ENCODE measurements at regions not wholly inside any gene's neighbourhood (a gene's known extent, or its start where the extent isn't known, plus 50 kb on each side); places are given as distances from the start of the nearest gene placed in this dataset.
"Not testable (repeated sequence)": the region's sequence is repeated elsewhere in the genome, so short reads cannot be mapped to it uniquely, and the experiment has no call there.

- in situ Hi-C loops (cut with HindIII; ENCODE audit: low pct_ligation_motif_present, low pct_unique_long_range_greater_than_20kb, low sequenced_read_pairs): no loop called here
- DNase-seq: no peak
Measured at GRCh38 chr5:136764601-136765000, 399.3 kb upstream of the TRPC7 start.

- DNase-seq: no peak
- in situ Hi-C loops (cut with HindIII; ENCODE audit: low pct_ligation_motif_present, low pct_unique_long_range_greater_than_20kb, low sequenced_read_pairs): no loop called here
Measured at GRCh38 chr5:136763548-136763947, 398.2 kb upstream of the TRPC7 start.

DNA sequence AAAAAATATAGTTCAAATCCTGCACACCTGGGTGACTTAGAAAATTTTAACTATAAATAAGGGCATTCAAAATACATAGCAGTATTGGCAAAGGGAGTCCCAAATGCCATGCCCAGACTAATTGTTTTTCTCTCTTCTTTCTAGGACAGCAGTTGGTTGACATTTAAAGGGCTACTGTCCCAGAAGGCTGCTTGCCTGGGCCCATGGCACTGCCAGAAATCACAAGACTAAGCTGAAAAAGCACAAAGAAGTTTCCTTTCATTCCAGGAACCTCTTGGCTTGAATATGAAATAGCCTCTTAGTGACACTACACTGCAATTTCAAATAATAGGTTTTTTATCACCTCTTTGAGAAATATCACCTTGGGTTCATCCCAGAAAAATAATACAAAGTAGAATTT, 388.9 kb upstream of the TRPC7 start:
- in situ Hi-C loops (cut with HindIII; ENCODE audit: low pct_ligation_motif_present, low pct_unique_long_range_greater_than_20kb, low sequenced_read_pairs): no loop called here
- no peak for DNase-seq

GRCh38 chr5:136750224-136750862, 385.0 kb upstream of the TRPC7 start:
- in situ Hi-C loops (cut with HindIII; ENCODE audit: low pct_ligation_motif_present, low pct_unique_long_range_greater_than_20kb, low sequenced_read_pairs): no loop called here
- no peak for DNase-seq

- no peak for DNase-seq
- in situ Hi-C loops (cut with HindIII; ENCODE audit: low pct_ligation_motif_present, low pct_unique_long_range_greater_than_20kb, low sequenced_read_pairs): no loop called here
Measured at GRCh38 chr5:136749016-136749415, 383.7 kb upstream of the TRPC7 start.

DNA sequence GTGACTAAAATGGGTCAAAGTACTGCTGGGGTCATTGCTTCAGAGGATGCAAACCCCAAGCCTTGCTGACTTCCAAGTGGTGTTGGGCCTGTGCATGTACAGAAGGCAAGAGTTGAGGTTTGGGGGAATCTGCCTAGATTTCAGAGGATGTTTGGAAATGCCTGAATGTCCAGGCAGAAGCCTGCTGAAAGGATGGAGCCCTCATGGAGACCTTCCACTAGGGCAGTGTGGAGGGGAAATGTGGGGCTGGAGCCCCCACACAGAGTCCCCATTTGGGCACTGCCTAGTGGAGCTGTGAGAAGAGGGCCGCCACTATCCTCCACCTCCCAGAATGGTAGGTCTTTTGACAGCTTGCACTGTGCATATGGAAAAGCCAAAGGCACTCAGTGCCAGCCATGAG, 377.7 kb upstream of the TRPC7 start:
- in situ Hi-C loops (cut with HindIII; ENCODE audit: low pct_ligation_motif_present, low pct_unique_long_range_greater_than_20kb, low sequenced_read_pairs): no loop called here
- no peak for DNase-seq

DNA sequence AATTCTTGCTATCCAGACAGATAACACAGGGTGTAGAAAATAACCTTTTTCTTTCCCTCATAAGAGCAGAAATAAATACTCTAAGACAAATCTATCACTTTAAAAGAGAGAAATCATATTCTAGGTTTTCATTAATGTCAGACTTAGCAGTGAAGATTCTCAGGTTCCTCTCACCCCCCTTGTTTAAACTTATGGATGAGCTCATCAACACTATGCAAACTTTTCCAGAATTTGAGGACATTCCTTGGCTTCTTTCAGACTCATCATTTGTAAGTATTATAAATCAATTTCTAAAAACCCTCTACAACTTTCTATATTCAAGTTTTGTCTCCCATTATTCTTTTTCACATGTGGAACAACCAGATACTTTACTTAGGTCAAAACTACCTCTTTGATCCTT, 374.9 kb upstream of the TRPC7 start:
- in situ Hi-C loops (cut with HindIII; ENCODE audit: low pct_ligation_motif_present, low pct_unique_long_range_greater_than_20kb, low sequenced_read_pairs): no loop called here
- DNase-seq: no peak

GRCh38 chr5:136739271-136739670, 373.9 kb upstream of the TRPC7 start:
- DNase-seq: not testable (repeated sequence)

GRCh38 chr5:136738829-136739228, 373.5 kb upstream of the TRPC7 start:
- in situ Hi-C loops (cut with HindIII; ENCODE audit: low pct_ligation_motif_present, low pct_unique_long_range_greater_than_20kb, low sequenced_read_pairs): no loop called here
- no peak for DNase-seq

More at GRCh38 chr5:136739271-136739670, 373.9 kb upstream of the TRPC7 start:
- in situ Hi-C loops (cut with HindIII; ENCODE audit: low pct_ligation_motif_present, low pct_unique_long_range_greater_than_20kb, low sequenced_read_pairs): not testable (repeated sequence)

DNA sequence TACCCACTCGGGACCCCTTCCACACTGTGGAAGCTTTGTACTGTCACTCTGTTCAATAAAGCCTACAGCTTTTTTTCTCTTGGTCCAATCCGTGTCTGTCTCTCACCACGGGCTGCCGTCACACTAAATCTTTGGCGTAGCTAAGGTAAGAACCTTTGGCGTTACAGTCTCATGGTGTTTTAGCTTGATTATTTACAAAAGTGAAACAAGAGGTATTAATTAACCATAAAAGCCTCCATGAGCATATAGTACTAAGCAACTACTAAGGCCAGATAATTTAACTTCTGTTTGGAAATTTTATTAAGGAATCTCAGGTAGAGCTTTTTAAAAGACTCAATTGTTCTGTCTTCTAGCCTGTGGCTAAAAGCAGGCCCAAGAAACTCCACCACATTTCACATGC, 370.7 kb upstream of the TRPC7 start:
- DNase-seq: no peak
- in situ Hi-C loops (cut with HindIII; ENCODE audit: low pct_ligation_motif_present, low pct_unique_long_range_greater_than_20kb, low sequenced_read_pairs): no loop called here

DNA sequence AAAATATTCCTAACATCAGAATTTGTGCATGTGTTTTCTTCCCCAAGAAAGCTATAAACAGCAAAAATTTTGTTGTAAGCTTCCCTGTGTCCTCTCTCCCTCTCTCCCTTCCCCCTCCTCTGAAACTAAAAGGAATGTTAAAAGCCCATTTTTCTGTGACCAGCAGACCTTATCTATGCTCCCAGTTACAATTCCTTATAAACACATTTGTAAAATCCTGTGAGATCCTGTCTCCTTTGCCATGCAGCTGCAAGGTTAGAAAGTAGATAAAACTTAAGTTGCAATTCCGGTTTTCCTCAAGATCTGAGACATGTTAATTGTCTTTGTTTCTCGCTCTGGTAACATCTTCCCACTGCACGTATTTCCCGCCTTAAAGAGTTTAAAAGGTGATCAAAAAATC, 370.3 kb upstream of the TRPC7 start:
- DNase-seq; in situ Hi-C loops (cut with HindIII; ENCODE audit: low pct_ligation_motif_present, low pct_unique_long_range_greater_than_20kb, low sequenced_read_pairs): not testable (repeated sequence)

GRCh38 chr5:136734628-136735027, 369.3 kb upstream of the TRPC7 start:
- no peak for DNase-seq
- in situ Hi-C loops (cut with HindIII; ENCODE audit: low pct_ligation_motif_present, low pct_unique_long_range_greater_than_20kb, low sequenced_read_pairs): no loop called here

DNA sequence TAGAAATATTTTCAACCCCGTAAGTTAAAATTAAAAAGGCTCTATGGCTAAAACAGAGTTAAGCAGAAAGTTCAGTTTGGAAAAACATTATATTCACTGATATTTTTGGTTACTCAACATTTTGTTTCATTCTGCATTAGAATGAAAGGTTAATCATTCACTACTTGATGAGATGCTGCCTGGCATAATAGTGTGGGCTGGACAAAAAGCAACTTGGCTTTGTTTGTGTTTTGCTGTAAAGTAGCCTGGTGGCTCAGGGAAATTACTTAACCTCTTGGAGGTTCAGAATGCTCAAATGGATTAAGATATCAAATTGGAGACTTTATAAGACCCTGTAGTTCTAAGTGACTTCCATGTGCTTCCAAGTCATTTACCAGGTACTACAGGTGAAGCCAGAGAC, 367.4 kb upstream of the TRPC7 start:
- in situ Hi-C loops (cut with HindIII; ENCODE audit: low pct_ligation_motif_present, low pct_unique_long_range_greater_than_20kb, low sequenced_read_pairs): no loop called here
- no peak for DNase-seq

GRCh38 chr5:136731241-136731900, 366.0 kb upstream of the TRPC7 start:
- in situ Hi-C loops (cut with HindIII; ENCODE audit: low pct_ligation_motif_present, low pct_unique_long_range_greater_than_20kb, low sequenced_read_pairs): no loop called here
- DNase-seq: no peak

DNA sequence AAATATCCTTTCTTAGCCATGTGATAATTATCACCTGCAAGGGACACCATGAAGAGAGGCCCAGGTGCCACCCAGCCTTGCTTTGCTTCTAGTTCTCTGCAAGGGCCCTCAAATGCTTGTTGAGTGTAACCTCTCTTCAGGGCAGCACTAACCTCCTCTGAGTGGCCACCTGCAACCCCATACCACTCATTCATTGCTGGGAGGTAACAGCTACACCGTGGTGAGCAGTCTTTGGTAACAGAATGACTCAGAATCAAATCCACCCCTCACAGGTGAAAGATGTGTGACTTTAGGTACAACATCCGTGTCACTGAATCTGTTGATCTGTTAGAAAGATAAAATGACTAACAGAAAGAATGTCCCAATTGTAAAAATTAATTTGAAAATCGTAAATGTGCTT, 365.1 kb upstream of the TRPC7 start:
- in situ Hi-C loops (cut with HindIII; ENCODE audit: low pct_ligation_motif_present, low pct_unique_long_range_greater_than_20kb, low sequenced_read_pairs): no loop called here
- no peak for DNase-seq

- in situ Hi-C loops (cut with HindIII; ENCODE audit: low pct_ligation_motif_present, low pct_unique_long_range_greater_than_20kb, low sequenced_read_pairs): no loop called here
- no peak for DNase-seq
Measured at GRCh38 chr5:136729901-136730355, 364.6 kb upstream of the TRPC7 start.

GRCh38 chr5:136726506-136726905, 361.2 kb upstream of the TRPC7 start:
- in situ Hi-C loops (cut with HindIII; ENCODE audit: low pct_ligation_motif_present, low pct_unique_long_range_greater_than_20kb, low sequenced_read_pairs): no loop called here
- no peak for DNase-seq

GRCh38 chr5:136724161-136724560, 358.8 kb upstream of the TRPC7 start:
- DNase-seq: no peak
- in situ Hi-C loops (cut with HindIII; ENCODE audit: low pct_ligation_motif_present, low pct_unique_long_range_greater_than_20kb, low sequenced_read_pairs): no loop called here

- DNase-seq: no peak
Measured at GRCh38 chr5:136722581-136722980, 357.2 kb upstream of the TRPC7 start.

GRCh38 chr5:136722086-136722485, 356.7 kb upstream of the TRPC7 start:
- in situ Hi-C loops (cut with HindIII; ENCODE audit: low pct_ligation_motif_present, low pct_unique_long_range_greater_than_20kb, low sequenced_read_pairs): no loop called here
- no peak for DNase-seq

More at GRCh38 chr5:136722581-136722980, 357.2 kb upstream of the TRPC7 start:
- in situ Hi-C loops (cut with HindIII; ENCODE audit: low pct_ligation_motif_present, low pct_unique_long_range_greater_than_20kb, low sequenced_read_pairs): no loop called here
